ENCODE measurements at regions not wholly inside any gene's neighbourhood (a gene's known extent, or its start where the extent isn't known, plus 50 kb on each side); places are given as distances from the start of the nearest gene placed in this dataset.

- TF ChIP-seq CTCF (IDR thresholded peaks at IDR 0.05) (no peak), POLR2A (IDR thresholded peaks at IDR 0.05) (no peak)
These were observed 152.4 kb upstream of the PDE5A start for GRCh38 chr4:119781044-119781443.
